H7 (cell line): ENCODE measurements at regions not wholly inside any gene's neighbourhood (a gene's known extent, or its start where the extent isn't known, plus 50 kb on each side); places are given as distances from the start of the nearest gene placed in this dataset.

Experiments used
- DNase-seq: peaks from one replicate; pipeline ENCODE4 v3.0.0; 2012
- H3K27me3 ChIP-seq: 2 replicates; pipeline ENCODE4 v1.6.0; 2011; ENCODE audit warnings: mild to moderate bottlenecking, low read length; ENCODE audit not compliant: control insufficient read depth, insufficient read depth
- H3K36me3 ChIP-seq: replicated peaks from 2 replicates; pipeline ENCODE4 v1.5.1; 2011; ENCODE audit warnings: low read length; ENCODE audit not compliant: control insufficient read depth, insufficient read depth
- H3K4me3 ChIP-seq: 2 replicates; pipeline ENCODE4 v1.5.1; 2011; ENCODE audit warnings: low read depth, mild to moderate bottlenecking, control low read depth, low read length, moderate library complexity; ENCODE audit not compliant: insufficient read depth

DNA sequence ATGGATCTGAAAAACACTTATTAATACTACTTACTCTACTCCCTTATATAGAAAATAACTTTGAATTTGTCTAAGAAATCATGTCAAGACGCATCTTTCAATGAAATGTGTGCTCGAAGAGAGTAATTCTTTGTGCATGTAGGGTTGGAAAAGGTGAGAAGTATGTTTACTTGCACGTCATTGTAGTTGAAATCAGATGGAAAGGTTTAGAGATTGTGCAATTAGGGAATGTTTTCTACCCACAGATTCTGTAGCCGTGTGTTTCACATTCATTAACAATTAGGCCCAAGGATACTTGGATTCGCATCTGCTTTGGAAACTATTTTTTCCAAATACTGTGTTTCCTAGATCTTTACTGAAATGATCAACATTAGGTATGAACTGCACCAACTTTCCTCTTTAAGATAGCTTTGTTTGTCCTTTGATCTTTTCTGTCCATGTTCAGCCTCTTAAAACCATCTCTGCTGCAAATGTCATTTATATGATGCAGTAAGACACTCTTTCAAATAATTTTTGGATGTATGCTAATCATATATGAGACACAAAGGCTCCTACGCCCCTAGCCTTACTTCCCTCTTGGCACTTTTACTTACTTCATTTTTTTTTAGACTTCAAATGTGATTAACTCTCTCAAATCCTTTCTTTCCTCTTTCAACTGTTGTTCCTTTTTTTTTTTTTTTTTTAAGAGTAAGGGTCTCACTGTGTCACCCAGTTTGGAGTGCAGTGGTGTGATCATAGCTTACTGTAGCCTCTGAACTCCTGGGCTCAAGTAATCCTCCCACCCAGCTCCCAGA lies 58.0 kb upstream of the PSMA6 start:
- Histone ChIP-seq H3K27me3 (no peaks in the 10 kb centered on the region), H3K36me3 (no peaks in the 10 kb centered on the region), H3K4me3 (no peak overlapping the region)
- DNase-seq, result no peak

DNA sequence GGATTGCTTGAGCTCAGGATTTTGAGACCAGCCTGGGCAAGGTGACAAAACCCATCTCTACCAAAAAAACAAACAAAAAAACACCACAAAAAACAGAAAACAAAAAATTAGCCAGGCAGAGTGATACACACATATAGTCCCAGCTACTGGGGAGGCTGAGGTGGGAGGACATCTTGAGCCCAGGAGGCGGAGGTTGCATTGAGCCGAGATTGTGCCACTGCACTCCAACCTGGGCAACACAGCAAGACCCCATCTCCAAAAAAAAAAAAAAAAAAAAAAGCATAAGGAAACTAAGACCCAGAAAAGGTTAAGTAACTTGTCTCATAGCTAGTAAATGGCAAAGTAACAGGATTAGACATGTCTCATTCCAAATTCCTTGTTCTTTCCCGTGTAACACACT lies 56.3 kb upstream of the PSMA6 start:
- Histone ChIP-seq H3K27me3 (no peaks in the 10 kb centered on the region), H3K4me3 (no peak overlapping the region), H3K36me3 (no peaks in the 10 kb centered on the region)
- no peak for DNase-seq

DNA sequence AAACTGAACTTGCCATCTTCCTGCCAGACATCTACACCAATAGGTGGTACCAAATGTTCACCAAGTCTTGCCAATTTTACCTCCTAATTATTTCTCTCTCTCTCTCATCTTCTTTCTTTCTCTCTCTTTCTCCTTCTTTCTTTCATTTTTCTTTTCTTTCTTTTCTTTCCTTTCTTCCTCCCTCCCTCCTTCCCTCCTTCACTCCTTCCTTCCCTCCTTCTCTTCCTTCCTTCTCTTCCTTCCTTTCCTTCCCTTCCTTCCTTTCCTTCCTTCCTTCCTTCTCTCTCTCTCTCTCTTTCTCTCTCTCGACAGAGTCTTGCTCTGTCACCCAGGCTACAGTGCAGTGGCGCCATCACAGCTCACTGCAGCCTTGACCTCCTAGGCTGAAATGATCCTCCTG lies 55.4 kb upstream of the PSMA6 start:
- no peak for DNase-seq
- H3K36me3 ChIP-seq, result no peaks in the 10 kb centered on the region
- no peaks in the 10 kb centered on the region for H3K27me3 ChIP-seq
- H3K4me3 ChIP-seq, result no peak overlapping the region

DNA sequence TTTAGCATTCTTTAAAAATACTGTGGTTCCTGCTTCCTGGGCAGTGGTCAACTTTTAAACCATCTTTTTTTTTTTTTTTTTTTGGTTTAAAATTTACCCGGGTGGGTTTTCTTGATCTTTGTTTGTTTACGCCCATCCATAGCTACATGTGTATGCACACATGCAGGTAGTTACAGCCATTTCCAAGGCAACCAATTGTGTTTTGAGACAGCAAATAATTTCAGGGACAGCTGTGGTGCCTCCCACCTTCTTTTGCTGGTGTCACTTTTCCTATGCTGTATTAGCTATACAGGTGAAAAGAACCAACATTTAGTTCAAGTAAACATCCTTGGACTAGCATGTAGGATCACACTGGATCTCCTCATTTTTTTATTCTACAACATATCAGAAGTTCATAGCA lies 52.0 kb upstream of the PSMA6 start:
- H3K27me3 ChIP-seq, result no peaks in the 10 kb centered on the region
- no peaks in the 10 kb centered on the region for H3K36me3 ChIP-seq
- DNase-seq, result no peak

More for the DNA sequence above, 52.0 kb upstream of the PSMA6 start:
- H3K4me3 ChIP-seq, result no peak overlapping the region
